Sigmoid colon (tissue), 6 donors: ENCODE measurements at regions not wholly inside any gene's neighbourhood (a gene's known extent, or its start where the extent isn't known, plus 50 kb on each side); places are given as distances from the start of the nearest gene placed in this dataset.

Experiments
- DNase-seq: peaks from one replicate; pipeline ENCODE4 v3.0.0-alpha.2; 2019
- H3K27ac ChIP-seq, 4 donors: fragments of 200-600 bp; sonication (generic); one replicate each; pipeline ENCODE4 v1.5.1; 2016 to 2019; ENCODE audit warnings: mild to moderate bottlenecking in 1 of 4
- H3K27me3 ChIP-seq, 3 donors: fragments of 200-600 bp; sonication (generic); one replicate each; pipeline ENCODE4 v1.5.1; 2019; ENCODE audit warnings: mild to moderate bottlenecking in 1 of 3
- H3K36me3 ChIP-seq, 4 donors: fragments of 200-600 bp; sonication (generic); one replicate each; pipeline ENCODE4 v1.5.1; 2016 to 2019
- H3K4me1 ChIP-seq, 4 donors: fragments of 200-600 bp; sonication (generic); one replicate each; pipeline ENCODE4 v1.5.1; 2017 to 2019
- H3K4me3 ChIP-seq, 4 donors: fragments of 200-600 bp; sonication (generic); one replicate each; pipeline ENCODE4 v1.5.1; 2017 to 2019; ENCODE audit warnings: mild to moderate bottlenecking in 2 of 4, moderate library complexity in 1 of 4
- H3K9me3 ChIP-seq, 4 donors: fragments of 200-600 bp in 3 of 4; sonication (generic) in 3 of 4; one replicate each; pipeline versions ENCODE4 v1.5.1 to v1.6.1; 2013 to 2019
- EP300 ChIP-seq, 4 donors: sonication (generic); formaldehyde crosslinking; IDR thresholded peaks; one replicate each; pipeline ENCODE4 v1.6.1; 2017; ENCODE audit warnings: antibody characterized with exemption in 4 of 4
- POLR2A ChIP-seq, 2 donors: fragments of 450-650 bp; IDR thresholded peaks; one replicate each; pipeline ENCODE4 v1.6.1; 2016; ENCODE audit warnings: antibody characterized with exemption in 2 of 2, mild to moderate bottlenecking in 2 of 2, moderate library complexity in 2 of 2
- POLR2AphosphoS5 ChIP-seq, 4 donors: sonication (generic); formaldehyde crosslinking; IDR thresholded peaks; one replicate each; pipeline ENCODE4 v1.6.1; 2017; ENCODE audit warnings: antibody characterized with exemption in 4 of 4
- WGBS, 2 donors: extraction: QIAGEN DNeasy Blood & Tissue Kit; methylation state at CpG; one replicate each; pipeline ENCODE4 v1.1.7; 2013; 5-methylcytosine and 5-hydroxymethylcytosine counted together
- intact Hi-C: fragments of 100-400 bp; cut with DNase I; formaldehyde crosslinking; loops from one replicate; pipeline ENCODE4 v1.15.1; 2023
- TF ChIP-seq, protein P1 (sequence below), 4 experiments: fragments of 450-650 bp in 3 of 4; fragments of 200-600 bp in 1 of 4; IDR thresholded peaks; one replicate each; pipeline ENCODE4 v1.5.1; 2016 to 2019; ENCODE audit warnings: antibody characterized with exemption in 4 of 4, mild to moderate bottlenecking in 3 of 4, moderate library complexity in 2 of 4
- donor health status: healthy with polysubstance abuse.
- donor health status: healthy.

DNA sequence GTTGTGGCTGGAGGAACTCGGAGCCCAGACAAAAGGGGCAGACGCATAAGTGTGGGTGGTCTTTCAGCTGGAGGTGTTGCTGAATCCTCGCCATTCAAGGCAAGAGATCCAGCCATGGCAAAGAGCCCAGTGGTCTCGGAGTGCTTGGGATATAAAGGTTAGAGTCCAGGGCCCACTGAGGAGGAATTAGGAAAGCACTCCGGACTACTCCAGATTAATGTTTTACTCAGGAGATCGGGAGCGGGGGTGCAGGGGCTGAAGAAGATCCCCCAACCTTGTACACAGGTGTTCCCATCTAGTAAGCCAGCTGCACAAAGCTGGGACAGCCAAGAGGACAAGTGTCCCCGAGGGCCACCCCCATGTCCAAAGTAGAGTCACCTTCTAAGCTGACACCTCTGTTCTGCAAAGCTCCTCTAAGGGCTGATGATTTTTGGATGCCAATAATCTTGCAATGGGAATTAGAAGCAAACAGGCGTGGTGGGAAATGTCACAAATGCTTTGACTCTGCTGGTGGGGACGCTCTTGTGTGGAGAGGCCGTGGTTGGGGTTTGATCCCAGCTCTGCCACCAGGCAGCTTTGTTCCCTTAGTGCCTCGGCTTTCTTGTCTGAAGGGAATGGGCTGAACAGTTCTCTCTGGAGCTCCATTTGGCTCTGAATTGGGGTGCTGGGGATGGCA is 194.3 kb upstream of the SOX1 start:
- peaks cover 0 to 12% (median 0%) of the 10 kb centered on the region in 3 donors for H3K27me3 ChIP-seq
- WGBS, 2 donors: 77 to 85% methylated on average over 12 of the region's 12 CpGs

GRCh38 chr13:111873676-111874178 is 193.2 kb upstream of the SOX1 start:
- 89 to 96% methylated on average over 8 of the region's 8 CpGs for WGBS, 2 donors
- Histone ChIP-seq H3K4me3 (no peak overlapping the region), H3K36me3 (no peaks in the 10 kb centered on the region), H3K27me3 (peaks cover 0 to 16% (median 0%) of the 10 kb centered on the region in 3 donors), H3K4me1 (no peaks in the 10 kb centered on the region), H3K27ac (no peak overlapping the region), H3K9me3 (no peaks in the 10 kb centered on the region)
- no peak for DNase-seq
- intact Hi-C loops: no loop called here
- TF ChIP-seq POLR2A (IDR thresholded peaks at IDR 0.05) (no peak), POLR2AphosphoS5 (IDR thresholded peaks at IDR 0.05) (no peak), EP300 (IDR thresholded peaks at IDR 0.05) (no peak)
- TF ChIP-seq, protein P1, sequence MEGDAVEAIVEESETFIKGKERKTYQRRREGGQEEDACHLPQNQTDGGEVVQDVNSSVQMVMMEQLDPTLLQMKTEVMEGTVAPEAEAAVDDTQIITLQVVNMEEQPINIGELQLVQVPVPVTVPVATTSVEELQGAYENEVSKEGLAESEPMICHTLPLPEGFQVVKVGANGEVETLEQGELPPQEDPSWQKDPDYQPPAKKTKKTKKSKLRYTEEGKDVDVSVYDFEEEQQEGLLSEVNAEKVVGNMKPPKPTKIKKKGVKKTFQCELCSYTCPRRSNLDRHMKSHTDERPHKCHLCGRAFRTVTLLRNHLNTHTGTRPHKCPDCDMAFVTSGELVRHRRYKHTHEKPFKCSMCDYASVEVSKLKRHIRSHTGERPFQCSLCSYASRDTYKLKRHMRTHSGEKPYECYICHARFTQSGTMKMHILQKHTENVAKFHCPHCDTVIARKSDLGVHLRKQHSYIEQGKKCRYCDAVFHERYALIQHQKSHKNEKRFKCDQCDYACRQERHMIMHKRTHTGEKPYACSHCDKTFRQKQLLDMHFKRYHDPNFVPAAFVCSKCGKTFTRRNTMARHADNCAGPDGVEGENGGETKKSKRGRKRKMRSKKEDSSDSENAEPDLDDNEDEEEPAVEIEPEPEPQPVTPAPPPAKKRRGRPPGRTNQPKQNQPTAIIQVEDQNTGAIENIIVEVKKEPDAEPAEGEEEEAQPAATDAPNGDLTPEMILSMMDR (IDR thresholded peaks at IDR 0.05): no peak

More for the DNA sequence above, 194.3 kb upstream of the SOX1 start:
- Histone ChIP-seq H3K4me3 (no peak overlapping the region), H3K36me3 (no peaks in the 10 kb centered on the region), H3K9me3 (peaks cover 0 to 4% (median 0%) of the 10 kb centered on the region in 4 donors), H3K27ac (no peak overlapping the region), H3K4me1 (no peaks in the 10 kb centered on the region)
- intact Hi-C loops: no loop called here
- no peak for DNase-seq
- TF ChIP-seq POLR2A (IDR thresholded peaks at IDR 0.05) (no peak), EP300 (IDR thresholded peaks at IDR 0.05) (no peak), POLR2AphosphoS5 (IDR thresholded peaks at IDR 0.05) (no peak)
- TF ChIP-seq, protein P1 (IDR thresholded peaks at IDR 0.05): no peak

DNA sequence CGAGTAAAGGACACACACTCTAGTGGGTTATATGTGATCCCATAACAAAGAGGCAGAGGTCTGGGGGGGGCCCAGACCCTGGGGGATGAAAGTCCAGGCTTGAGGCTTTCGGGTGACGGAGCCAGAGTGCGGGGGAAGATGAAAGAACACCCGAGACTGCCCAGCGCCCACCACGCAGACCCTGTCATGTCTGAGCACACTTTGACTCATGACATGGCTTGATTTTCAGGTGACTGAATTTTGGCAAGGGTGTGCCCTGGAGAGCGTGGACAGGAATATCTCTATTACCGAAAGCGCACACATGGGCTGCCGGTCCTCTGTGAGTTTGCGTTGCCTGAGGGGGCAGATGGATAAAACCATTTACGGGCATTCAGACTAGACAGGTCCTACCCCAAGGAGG is 192.0 kb upstream of the SOX1 start:
- WGBS, 2 donors: 92 to 95% methylated on average over 13 of the region's 13 CpGs
- H3K4me1 ChIP-seq: no peaks in the 10 kb centered on the region
- no peak overlapping the region for H3K4me3 ChIP-seq
- DNase-seq: no peak
- H3K27ac ChIP-seq: no peak overlapping the region
- peaks cover 0 to 21% (median 0%) of the 10 kb centered on the region in 3 donors for H3K27me3 ChIP-seq
- intact Hi-C loops: no loop called here
- no peaks in the 10 kb centered on the region for H3K9me3 ChIP-seq
- no peaks in the 10 kb centered on the region for H3K36me3 ChIP-seq
- no peak for TF ChIP-seq POLR2A (IDR thresholded peaks at IDR 0.05)
- no peak for TF ChIP-seq POLR2AphosphoS5 (IDR thresholded peaks at IDR 0.05)
- TF ChIP-seq, protein P1 (IDR thresholded peaks at IDR 0.05): no peak
- TF ChIP-seq EP300 (IDR thresholded peaks at IDR 0.05): no peak

GRCh38 chr13:111875915-111876314 is 191.0 kb upstream of the SOX1 start:
- Histone ChIP-seq H3K4me1 (no peaks in the 10 kb centered on the region), H3K27me3 (peaks cover 0 to 21% (median 0%) of the 10 kb centered on the region in 3 donors), H3K27ac (no peak overlapping the region), H3K4me3 (no peak overlapping the region), H3K36me3 (no peaks in the 10 kb centered on the region), H3K9me3 (no peaks in the 10 kb centered on the region)
- TF ChIP-seq EP300 (IDR thresholded peaks at IDR 0.05): no peak
- TF ChIP-seq POLR2AphosphoS5 (IDR thresholded peaks at IDR 0.05): no peak
- no peak for TF ChIP-seq POLR2A (IDR thresholded peaks at IDR 0.05)
- TF ChIP-seq, protein P1 (IDR thresholded peaks at IDR 0.05): no peak
- intact Hi-C loops: no loop called here
- DNase-seq: no peak
- WGBS, 2 donors: 69 to 73% methylated on average over 7 of the region's 7 CpGs
